IMR-90 (cell line): ENCODE measurements at regions not wholly inside any gene's neighbourhood (a gene's known extent, or its start where the extent isn't known, plus 50 kb on each side); places are given as distances from the start of the nearest gene placed in this dataset.

Experiments
- ATAC-seq: fragments of 200-7000 bp; cut with Tn5 transposase; 2 replicates; pipeline ENCODE4 v1.9.1; 2020; ENCODE audit warnings: low read depth, mild to moderate bottlenecking, moderate library complexity
- BruUV-seq: library from RNA; stranded (reverse); fragments of 400-500 nt; replicated peaks from 2 replicates; lab custom pipeline; 2021; lab: Mats Ljungman, UMichigan
- CTCF ChIA-PET: fragments of 300-600 bp; formaldehyde crosslinking; extraction: SDS; loops from one replicate; lab custom pipeline; 2021; ENCODE audit warnings: antibody characterized with exemption; lab: Yijun Ruan, JAX
- POLR2A ChIA-PET: fragments of 300-600 bp; sonication (Branson Sonifier 250); formaldehyde crosslinking; loops from one replicate; lab custom pipeline; 2022; ENCODE audit warnings: antibody characterized with exemption; ENCODE audit not compliant: unreplicated experiment; lab: Charles Lee
- DNase-seq: peaks from one replicate; pipeline ENCODE4 v3.0.0; 2013
- H2AFZ ChIP-seq: replicated peaks from 2 replicates; pipeline ENCODE3; 2013; ENCODE audit warnings: low read length, mild to moderate bottlenecking; ENCODE audit not compliant: poor library complexity
- H2AK5ac ChIP-seq: 2 replicates; pipeline ENCODE4 v1.6.1; 2013; ENCODE audit warnings: low read depth, low read length, inconsistent platforms
- H2AK9ac ChIP-seq: replicated peaks from 2 replicates; pipeline ENCODE3; 2013; ENCODE audit warnings: mild to moderate bottlenecking, low read depth, low read length, moderate library complexity; ENCODE audit not compliant: poor library complexity
- H2BK120ac ChIP-seq: 2 replicates; pipeline ENCODE4 v1.6.1; 2013; ENCODE audit warnings: low read depth, low read length, inconsistent platforms
- H2BK15ac ChIP-seq: 3 replicates; pipeline ENCODE4 v1.6.1; 2013; ENCODE audit warnings: low read depth, low read length, inconsistent platforms
- H2BK20ac ChIP-seq: 2 replicates; pipeline ENCODE4 v1.6.1; 2013; ENCODE audit warnings: low read depth, mild to moderate bottlenecking, inconsistent platforms, low read length, moderate library complexity
- H2BK5ac ChIP-seq: 2 replicates; pipeline ENCODE4 v1.6.1; 2013; ENCODE audit warnings: mild to moderate bottlenecking, low read depth, low read length, inconsistent platforms; ENCODE audit not compliant: poor library complexity, severe bottlenecking
- H3K14ac ChIP-seq: replicated peaks from 2 replicates; pipeline ENCODE4 v1.6.1; 2013; ENCODE audit warnings: low read depth, low read length, inconsistent platforms
- H3K18ac ChIP-seq: 2 replicates; pipeline ENCODE4 v1.6.1; 2013; ENCODE audit warnings: low read depth, low read length, control low read depth
- H3K23ac ChIP-seq: 2 replicates; pipeline ENCODE4 v1.6.1; 2013; ENCODE audit warnings: low read depth, low read length, inconsistent platforms
- H3K27ac ChIP-seq: 2 replicates; pipeline ENCODE4 v1.5.1; 2013; ENCODE audit warnings: mild to moderate bottlenecking, control low read depth, low read length; ENCODE audit not compliant: insufficient read depth
- H3K27me3 ChIP-seq: 2 replicates; pipeline ENCODE4 v1.6.1; 2013; ENCODE audit warnings: low read length; ENCODE audit not compliant: control insufficient read depth, insufficient read depth
- H3K36me3 ChIP-seq: 2 replicates; pipeline ENCODE4 v1.6.1; 2013; ENCODE audit warnings: low read length, mixed read lengths; ENCODE audit not compliant: control insufficient read depth, insufficient read depth
- H3K4ac ChIP-seq: 2 replicates; pipeline ENCODE4 v1.6.1; 2013; ENCODE audit warnings: low read depth, low read length, inconsistent platforms
- H3K4me1 ChIP-seq: 2 replicates; pipeline ENCODE4 v1.6.1; 2013; ENCODE audit warnings: low read length, mixed read lengths; ENCODE audit not compliant: control insufficient read depth, insufficient read depth
- H3K4me2 ChIP-seq: 2 replicates; pipeline ENCODE4 v1.6.1; 2013; ENCODE audit warnings: low read depth, mild to moderate bottlenecking, control low read depth, low read length, moderate library complexity
- H3K4me3 ChIP-seq: 2 replicates; pipeline ENCODE4 v1.5.1; 2013; ENCODE audit warnings: low read depth, mild to moderate bottlenecking, control low read depth, low read length, moderate library complexity; ENCODE audit not compliant: insufficient read depth
- H3K56ac ChIP-seq: 2 replicates; pipeline ENCODE4 v1.6.1; 2013; ENCODE audit warnings: low read length, inconsistent platforms; ENCODE audit not compliant: insufficient read depth; ENCODE audit errors: extremely low read depth
- H3K79me1 ChIP-seq, 2 experiments: 2 replicates each; pipeline ENCODE4 v1.6.1; 2013; ENCODE audit warnings: low read length in 2 of 2, inconsistent platforms in 1 of 2, low read depth in 1 of 2
- H3K9ac ChIP-seq: 2 replicates; pipeline ENCODE4 v1.6.1; 2013; ENCODE audit warnings: low read depth, low read length, control low read depth
- H3K9me1 ChIP-seq: 2 replicates; pipeline ENCODE4 v1.6.1; 2013; ENCODE audit warnings: low read length, inconsistent platforms; ENCODE audit not compliant: insufficient read depth
- H3K9me3 ChIP-seq: 2 replicates; pipeline ENCODE4 v1.6.1; 2013; ENCODE audit warnings: low read length; ENCODE audit not compliant: control insufficient read depth, insufficient read depth
- H4K20me1 ChIP-seq: 2 replicates; pipeline ENCODE4 v1.6.1; 2013; ENCODE audit warnings: low read length, inconsistent platforms; ENCODE audit not compliant: insufficient read depth
- H4K5ac ChIP-seq: 2 replicates; pipeline ENCODE4 v1.6.1; 2013; ENCODE audit warnings: mild to moderate bottlenecking, low read depth, low read length, control low read depth
- H4K8ac ChIP-seq, 2 experiments: 2 replicates each; pipeline ENCODE4 v1.6.1; 2013; ENCODE audit warnings: low read depth in 2 of 2, low read length in 2 of 2, control low read depth in 1 of 2, inconsistent platforms in 1 of 2
- H4K91ac ChIP-seq: 2 replicates; pipeline ENCODE4 v1.6.1; 2013; ENCODE audit warnings: low read depth, low read length, inconsistent platforms; ENCODE audit not compliant: insufficient read depth
- MAFK ChIP-seq: IDR thresholded peaks from 2 replicates; pipeline ENCODE4 v1.6.1; 2012; ENCODE audit warnings: low read depth, low read length, improper control_type of control experiment
- MXI1 ChIP-seq: IDR thresholded peaks from 2 replicates; pipeline ENCODE4 v1.6.1; 2012; ENCODE audit warnings: low read depth, mild to moderate bottlenecking, low read length, moderate library complexity, borderline replicate concordance
- WGBS, 2 experiments: methylation state at CpG; one replicate each; pipeline versions ENCODE4 v1.1.5 to v1.1.7; 2013; ENCODE audit warnings: missing lambda C conversion rate in 2 of 2; ENCODE audit not compliant: insufficient read length in 1 of 2; ENCODE audit errors: extremely low coverage in 2 of 2; 5-methylcytosine and 5-hydroxymethylcytosine counted together
- dilution Hi-C: fragments of 300-500 bp; cut with HindIII; formaldehyde crosslinking; loops from one replicate; pipeline ENCODE4 v1.14.3; 2018; ENCODE audit warnings: low sequenced_read_pairs; ENCODE audit not compliant: unreplicated experiment
- in situ Hi-C: fragments of 300-500 bp; cut with MboI; formaldehyde crosslinking; loops from 3 replicates; pipeline ENCODE4 v1.14.3; 2019; ENCODE audit warnings: low sequenced_read_pairs, inconsistent platforms, mixed read lengths
- intact Hi-C: fragments of 100-400 bp; cut with micrococcal nuclease; formaldehyde crosslinking; loops from 2 replicates; pipeline ENCODE4 v1.10.0; 2022
- TF ChIP-seq, protein P1 (sequence below): conservative IDR thresholded peaks from 2 replicates; pipeline ENCODE4 v1.5.1; 2012; ENCODE audit warnings: mild to moderate bottlenecking, low read depth, low read length, improper control_type of control experiment

DNA sequence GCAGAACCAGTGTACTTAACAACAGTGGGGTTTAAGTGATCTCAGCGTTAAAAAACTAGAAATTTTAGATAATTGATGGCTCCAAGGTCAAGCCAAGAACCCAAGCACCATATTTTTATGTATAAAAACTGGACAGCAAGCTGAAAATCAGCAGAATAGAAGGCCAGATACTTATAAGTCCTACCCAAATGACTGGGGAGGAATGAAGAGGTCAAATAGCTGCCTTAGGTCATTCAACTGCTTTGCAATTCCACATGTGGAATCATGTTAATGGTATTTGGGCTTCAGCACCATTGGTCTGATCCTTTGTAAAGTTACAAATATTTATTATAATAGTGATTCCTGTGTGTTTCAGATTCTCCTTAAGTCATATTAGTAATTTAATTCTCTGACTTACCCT, 108.4 kb downstream of the FAT3 start:
- H4K8ac ChIP-seq = no peak overlapping the region
- no peak overlapping the region for H3K18ac ChIP-seq
- H4K91ac ChIP-seq = no peak overlapping the region
- ChIA-PET CTCF (no interaction called here), POLR2A (interaction anchor here (0.7 kb wide), 1 partner anchor 15 kb away, joined by 3 read pairs; no protein-coding TSS in a partner anchor)
- H2AK5ac ChIP-seq = no peak overlapping the region
- no peak overlapping the region for H3K14ac ChIP-seq
- H3K79me1 ChIP-seq = no peaks in the 10 kb centered on the region
- no peak overlapping the region for H3K9ac ChIP-seq
- H4K5ac ChIP-seq = no peak overlapping the region
- H3K4me1 ChIP-seq = no peaks in the 10 kb centered on the region; the same call in 1 of the 2 replicates
- no TSS peak for BruUV-seq
- no peak overlapping the region for H3K56ac ChIP-seq
- no peaks in the 10 kb centered on the region for H4K20me1 ChIP-seq
- TF ChIP-seq MAFK (no peak), MXI1 (no peak)
- TF ChIP-seq, protein P1, sequence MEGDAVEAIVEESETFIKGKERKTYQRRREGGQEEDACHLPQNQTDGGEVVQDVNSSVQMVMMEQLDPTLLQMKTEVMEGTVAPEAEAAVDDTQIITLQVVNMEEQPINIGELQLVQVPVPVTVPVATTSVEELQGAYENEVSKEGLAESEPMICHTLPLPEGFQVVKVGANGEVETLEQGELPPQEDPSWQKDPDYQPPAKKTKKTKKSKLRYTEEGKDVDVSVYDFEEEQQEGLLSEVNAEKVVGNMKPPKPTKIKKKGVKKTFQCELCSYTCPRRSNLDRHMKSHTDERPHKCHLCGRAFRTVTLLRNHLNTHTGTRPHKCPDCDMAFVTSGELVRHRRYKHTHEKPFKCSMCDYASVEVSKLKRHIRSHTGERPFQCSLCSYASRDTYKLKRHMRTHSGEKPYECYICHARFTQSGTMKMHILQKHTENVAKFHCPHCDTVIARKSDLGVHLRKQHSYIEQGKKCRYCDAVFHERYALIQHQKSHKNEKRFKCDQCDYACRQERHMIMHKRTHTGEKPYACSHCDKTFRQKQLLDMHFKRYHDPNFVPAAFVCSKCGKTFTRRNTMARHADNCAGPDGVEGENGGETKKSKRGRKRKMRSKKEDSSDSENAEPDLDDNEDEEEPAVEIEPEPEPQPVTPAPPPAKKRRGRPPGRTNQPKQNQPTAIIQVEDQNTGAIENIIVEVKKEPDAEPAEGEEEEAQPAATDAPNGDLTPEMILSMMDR = no peak
- H3K4ac ChIP-seq = no peak overlapping the region
- H2AK9ac ChIP-seq = no peak overlapping the region
- H2AFZ ChIP-seq = no peak overlapping the region
- in situ Hi-C loops (no loop called here), dilution Hi-C loops (no loop called here), intact Hi-C loops (loop anchor here (5.0 kb wide), 2 partner anchors 49 to 81 kb away; no protein-coding TSS in a partner anchor)
- H2BK5ac ChIP-seq = no peak overlapping the region
- H3K4me2 ChIP-seq = no peak overlapping the region
- no peaks in the 10 kb centered on the region for H3K36me3 ChIP-seq
- WGBS, 2 experiments = no CpG with 5 or more reads among the region's 1 CpG
- no peak overlapping the region for H2BK120ac ChIP-seq
- H3K9me1 ChIP-seq = no peaks in the 10 kb centered on the region
- no peak overlapping the region for H3K27ac ChIP-seq
- H3K9me3 ChIP-seq = no peaks in the 10 kb centered on the region
- peak; percentile 94 for ATAC-seq
- no peak overlapping the region for H3K23ac ChIP-seq
- no peak overlapping the region for H2BK15ac ChIP-seq
- DNase-seq = peak; percentile 81
- no peak overlapping the region for H3K4me3 ChIP-seq
- H2BK20ac ChIP-seq = no peak overlapping the region
- H3K27me3 ChIP-seq = no peaks in the 10 kb centered on the region
